ENCODE measurements at regions not wholly inside any gene's neighbourhood (a gene's known extent, or its start where the extent isn't known, plus 50 kb on each side); places are given as distances from the start of the nearest gene placed in this dataset.

- H3K27me3 ChIP-seq = no peaks in the 10 kb centered on the region
- H3K9me3 ChIP-seq = no peaks in the 10 kb centered on the region
- DNase-seq (ENCODE audit: extremely low spot score in 2 of 2) = no peak
- no peaks in the 10 kb centered on the region for H3K36me3 ChIP-seq
- intact Hi-C loops (cut with DNase I) = no loop called here
- H3K4me1 ChIP-seq = no peaks in the 10 kb centered on the region
- H3K4me3 ChIP-seq = no peak overlapping the region
- TF ChIP-seq POLR2AphosphoS5 (IDR thresholded peaks at IDR 0.05; ENCODE audit: insufficient read depth in 1 of 2, low read depth in 1 of 2) (no peak), CTCF (IDR thresholded peaks at IDR 0.05) (no peak), POLR2A (IDR thresholded peaks at IDR 0.05) (no peak)
- no peak overlapping the region for H3K27ac ChIP-seq
These were observed 91.7 kb upstream of the PNPLA4 start for GRCh38 chrX:8018934-8019333.

GRCh38 chrX:8010105-8010504 is 82.9 kb upstream of the PNPLA4 start:
- TF ChIP-seq POLR2AphosphoS5 (IDR thresholded peaks at IDR 0.05; ENCODE audit: insufficient read depth in 1 of 2, low read depth in 1 of 2) = no peak
- TF ChIP-seq POLR2A (IDR thresholded peaks at IDR 0.05) = no peak
- no peak for TF ChIP-seq CTCF (IDR thresholded peaks at IDR 0.05)
- DNase-seq (ENCODE audit: extremely low spot score in 2 of 2) = no peak
- Histone ChIP-seq H3K27me3 (no peaks in the 10 kb centered on the region), H3K36me3 (no peaks in the 10 kb centered on the region), H3K9me3 (no peaks in the 10 kb centered on the region), H3K27ac (no peak overlapping the region), H3K4me3 (no peak overlapping the region), H3K4me1 (no peaks in the 10 kb centered on the region)
- intact Hi-C loops (cut with DNase I) = no loop called here

GRCh38 chrX:8005678-8006347 is 78.6 kb upstream of the PNPLA4 start:
- H3K36me3 ChIP-seq = no peaks in the 10 kb centered on the region
- intact Hi-C loops (cut with DNase I) = no loop called here
- no peaks in the 10 kb centered on the region for H3K9me3 ChIP-seq
- TF ChIP-seq CTCF (IDR thresholded peaks at IDR 0.05) (no peak), POLR2AphosphoS5 (IDR thresholded peaks at IDR 0.05; ENCODE audit: insufficient read depth in 1 of 2, low read depth in 1 of 2) (no peak), POLR2A (IDR thresholded peaks at IDR 0.05) (no peak)
- DNase-seq (ENCODE audit: extremely low spot score in 2 of 2) = no peak
- H3K4me1 ChIP-seq = no peaks in the 10 kb centered on the region
- no peak overlapping the region for H3K4me3 ChIP-seq
- H3K27ac ChIP-seq = no peak overlapping the region
- H3K27me3 ChIP-seq = no peaks in the 10 kb centered on the region

- no peak for TF ChIP-seq POLR2AphosphoS5 (IDR thresholded peaks at IDR 0.05; ENCODE audit: insufficient read depth in 1 of 2, low read depth in 1 of 2)
- no peak for TF ChIP-seq CTCF (IDR thresholded peaks at IDR 0.05)
- no peak for TF ChIP-seq POLR2A (IDR thresholded peaks at IDR 0.05)
- Histone ChIP-seq H3K36me3 (no peaks in the 10 kb centered on the region), H3K27me3 (no peaks in the 10 kb centered on the region), H3K9me3 (no peaks in the 10 kb centered on the region), H3K27ac (no peak overlapping the region), H3K4me1 (no peaks in the 10 kb centered on the region), H3K4me3 (no peak overlapping the region)
- DNase-seq (ENCODE audit: extremely low spot score in 2 of 2) = no peak
- intact Hi-C loops (cut with DNase I) = no loop called here
These were observed 76.1 kb upstream of the PNPLA4 start for GRCh38 chrX:8003147-8003883.

- intact Hi-C loops (cut with DNase I) = loop anchor here (10.0 kb wide), 1 partner anchor 738 kb away; the partner anchor contains the start of gene ANOS1
These were observed 69.6 kb upstream of the PNPLA4 start for GRCh38 chrX:7996851-7997250.

More at GRCh38 chrX:7996851-7997250, 69.6 kb upstream of the PNPLA4 start:
- H3K27ac ChIP-seq = no peak overlapping the region
- no peak overlapping the region for H3K4me3 ChIP-seq
- H3K27me3 ChIP-seq = no peaks in the 10 kb centered on the region
- DNase-seq (ENCODE audit: extremely low spot score in 2 of 2) = no peak
- TF ChIP-seq POLR2AphosphoS5 (IDR thresholded peaks at IDR 0.05; ENCODE audit: insufficient read depth in 1 of 2, low read depth in 1 of 2) (no peak), CTCF (IDR thresholded peaks at IDR 0.05) (no peak), POLR2A (IDR thresholded peaks at IDR 0.05) (no peak)
- H3K36me3 ChIP-seq = no peaks in the 10 kb centered on the region
- no peaks in the 10 kb centered on the region for H3K4me1 ChIP-seq
- H3K9me3 ChIP-seq = no peaks in the 10 kb centered on the region
